Sigmoid colon (tissue), 6 donors: ENCODE measurements at regions not wholly inside any gene's neighbourhood (a gene's known extent, or its start where the extent isn't known, plus 50 kb on each side); places are given as distances from the start of the nearest gene placed in this dataset.

Experiments used
- DNase-seq: peaks from one replicate; pipeline ENCODE4 v3.0.0-alpha.2; 2019
- H3K27ac ChIP-seq, 4 donors: fragments of 200-600 bp; sonication (generic); one replicate each; pipeline ENCODE4 v1.5.1; 2016 to 2019; ENCODE audit warnings: mild to moderate bottlenecking in 1 of 4
- H3K27me3 ChIP-seq, 3 donors: fragments of 200-600 bp; sonication (generic); one replicate each; pipeline ENCODE4 v1.5.1; 2019; ENCODE audit warnings: mild to moderate bottlenecking in 1 of 3
- H3K36me3 ChIP-seq, 4 donors: fragments of 200-600 bp; sonication (generic); one replicate each; pipeline ENCODE4 v1.5.1; 2016 to 2019
- H3K4me1 ChIP-seq, 4 donors: fragments of 200-600 bp; sonication (generic); one replicate each; pipeline ENCODE4 v1.5.1; 2017 to 2019
- H3K4me3 ChIP-seq, 4 donors: fragments of 200-600 bp; sonication (generic); one replicate each; pipeline ENCODE4 v1.5.1; 2017 to 2019; ENCODE audit warnings: mild to moderate bottlenecking in 2 of 4, moderate library complexity in 1 of 4
- H3K9me3 ChIP-seq, 4 donors: fragments of 200-600 bp in 3 of 4; sonication (generic) in 3 of 4; one replicate each; pipeline versions ENCODE4 v1.5.1 to v1.6.1; 2013 to 2019
- CTCF ChIP-seq, 4 experiments: fragments of 450-650 bp in 3 of 4; fragments of 200-600 bp in 1 of 4; IDR thresholded peaks; one replicate each; pipeline ENCODE4 v1.5.1; 2016 to 2019; ENCODE audit warnings: antibody characterized with exemption in 4 of 4, mild to moderate bottlenecking in 3 of 4, moderate library complexity in 2 of 4
- EP300 ChIP-seq, 4 donors: sonication (generic); formaldehyde crosslinking; IDR thresholded peaks; one replicate each; pipeline ENCODE4 v1.6.1; 2017; ENCODE audit warnings: antibody characterized with exemption in 4 of 4
- POLR2A ChIP-seq, 2 donors: fragments of 450-650 bp; IDR thresholded peaks; one replicate each; pipeline ENCODE4 v1.6.1; 2016; ENCODE audit warnings: antibody characterized with exemption in 2 of 2, mild to moderate bottlenecking in 2 of 2, moderate library complexity in 2 of 2
- POLR2AphosphoS5 ChIP-seq, 4 donors: sonication (generic); formaldehyde crosslinking; IDR thresholded peaks; one replicate each; pipeline ENCODE4 v1.6.1; 2017; ENCODE audit warnings: antibody characterized with exemption in 4 of 4
- WGBS, 2 donors: extraction: QIAGEN DNeasy Blood & Tissue Kit; methylation state at CpG; one replicate each; pipeline ENCODE4 v1.1.7; 2013; 5-methylcytosine and 5-hydroxymethylcytosine counted together
- intact Hi-C: fragments of 100-400 bp; cut with DNase I; formaldehyde crosslinking; loops from one replicate; pipeline ENCODE4 v1.15.1; 2023
- donor health status: healthy with polysubstance abuse.
- donor health status: healthy.

GRCh38 chr11:92791886-92792285 lies 177.6 kb upstream of the MTNR1B start:
- no peaks in the 10 kb centered on the region for H3K9me3 ChIP-seq
- H3K36me3 ChIP-seq: no peaks in the 10 kb centered on the region
- no peaks in the 10 kb centered on the region for H3K27me3 ChIP-seq
- no peak for TF ChIP-seq POLR2AphosphoS5 (IDR thresholded peaks at IDR 0.05)
- TF ChIP-seq EP300 (IDR thresholded peaks at IDR 0.05): no peak
- no peak for TF ChIP-seq CTCF (IDR thresholded peaks at IDR 0.05)
- TF ChIP-seq POLR2A (IDR thresholded peaks at IDR 0.05): no peak
- no peak overlapping the region for H3K27ac ChIP-seq
- intact Hi-C loops: no loop called here
- H3K4me3 ChIP-seq: no peak overlapping the region
- no peak for DNase-seq
- H3K4me1 ChIP-seq: no peaks in the 10 kb centered on the region
- 87 to 91% methylated on average over 3 of the region's 3 CpGs for WGBS, 2 donors

GRCh38 chr11:92793189-92793588 lies 176.3 kb upstream of the MTNR1B start:
- DNase-seq: no peak
- intact Hi-C loops: no loop called here
- Histone ChIP-seq H3K36me3 (no peaks in the 10 kb centered on the region), H3K27me3 (no peaks in the 10 kb centered on the region), H3K27ac (no peak overlapping the region), H3K4me1 (no peaks in the 10 kb centered on the region), H3K9me3 (no peaks in the 10 kb centered on the region), H3K4me3 (no peak overlapping the region)
- 91 to 98% methylated on average over 4 of the region's 4 CpGs for WGBS, 2 donors
- TF ChIP-seq CTCF (IDR thresholded peaks at IDR 0.05) (no peak), POLR2A (IDR thresholded peaks at IDR 0.05) (no peak), EP300 (IDR thresholded peaks at IDR 0.05) (no peak), POLR2AphosphoS5 (IDR thresholded peaks at IDR 0.05) (no peak)

GRCh38 chr11:92794783-92795182 lies 174.7 kb upstream of the MTNR1B start:
- intact Hi-C loops: no loop called here
- no peaks in the 10 kb centered on the region for H3K9me3 ChIP-seq
- no peak overlapping the region for H3K27ac ChIP-seq
- H3K4me3 ChIP-seq: no peak overlapping the region
- no peaks in the 10 kb centered on the region for H3K27me3 ChIP-seq
- TF ChIP-seq CTCF (IDR thresholded peaks at IDR 0.05): no peak
- no peak for TF ChIP-seq POLR2A (IDR thresholded peaks at IDR 0.05)
- no peak for TF ChIP-seq POLR2AphosphoS5 (IDR thresholded peaks at IDR 0.05)
- no peak for TF ChIP-seq EP300 (IDR thresholded peaks at IDR 0.05)
- 43 to 70% methylated on average over 2 of the region's 2 CpGs for WGBS, 2 donors
- DNase-seq: no peak
- H3K4me1 ChIP-seq: no peaks in the 10 kb centered on the region
- H3K36me3 ChIP-seq: no peaks in the 10 kb centered on the region

GRCh38 chr11:92796744-92797143 lies 172.7 kb upstream of the MTNR1B start:
- no peak for DNase-seq
- no peaks in the 10 kb centered on the region for H3K27me3 ChIP-seq
- no peak for TF ChIP-seq POLR2A (IDR thresholded peaks at IDR 0.05)
- no peak for TF ChIP-seq CTCF (IDR thresholded peaks at IDR 0.05)
- TF ChIP-seq POLR2AphosphoS5 (IDR thresholded peaks at IDR 0.05): no peak
- no peak for TF ChIP-seq EP300 (IDR thresholded peaks at IDR 0.05)
- H3K9me3 ChIP-seq: no peaks in the 10 kb centered on the region
- no peaks in the 10 kb centered on the region for H3K4me1 ChIP-seq
- no peak overlapping the region for H3K27ac ChIP-seq
- H3K4me3 ChIP-seq: no peak overlapping the region
- no peaks in the 10 kb centered on the region for H3K36me3 ChIP-seq
- WGBS, 2 donors: 84 to 91% methylated on average over 1 of the region's 1 CpG
- intact Hi-C loops: no loop called here

GRCh38 chr11:92797874-92798273 lies 171.6 kb upstream of the MTNR1B start:
- no peak overlapping the region for H3K27ac ChIP-seq
- no peaks in the 10 kb centered on the region for H3K4me1 ChIP-seq
- no peak for DNase-seq
- no peaks in the 10 kb centered on the region for H3K9me3 ChIP-seq
- intact Hi-C loops: no loop called here
- TF ChIP-seq POLR2AphosphoS5 (IDR thresholded peaks at IDR 0.05) (no peak), CTCF (IDR thresholded peaks at IDR 0.05) (no peak), POLR2A (IDR thresholded peaks at IDR 0.05) (no peak), EP300 (IDR thresholded peaks at IDR 0.05) (no peak)
- no peaks in the 10 kb centered on the region for H3K27me3 ChIP-seq
- H3K36me3 ChIP-seq: no peaks in the 10 kb centered on the region
- WGBS, 2 donors: 95% methylated on average over 6 of the region's 6 CpGs
- no peak overlapping the region for H3K4me3 ChIP-seq
